ENCODE measurements at regions not wholly inside any gene's neighbourhood (a gene's known extent, or its start where the extent isn't known, plus 50 kb on each side); places are given as distances from the start of the nearest gene placed in this dataset.
"Not testable (repeated sequence)": the region's sequence is repeated elsewhere in the genome, so short reads cannot be mapped to it uniquely, and the experiment has no call there.

DNA sequence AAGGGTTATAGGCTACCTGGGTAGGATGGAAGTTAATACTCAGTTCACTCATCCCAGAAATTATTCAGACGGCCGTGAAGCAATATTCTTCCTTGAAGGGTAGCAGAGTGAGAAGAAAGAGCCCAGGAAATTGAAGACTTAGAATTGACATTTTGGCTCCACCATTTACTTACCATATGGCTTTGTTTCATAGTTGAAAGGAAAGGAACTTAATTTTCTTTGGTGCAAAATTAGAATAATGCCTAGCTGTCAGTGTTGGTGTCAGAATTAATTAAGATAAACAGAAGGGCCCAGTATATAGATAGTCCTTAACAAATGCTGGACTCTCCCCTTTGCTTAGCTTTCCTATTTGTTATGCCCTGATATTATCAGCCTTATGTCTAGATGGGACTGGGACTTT, 263.2 kb downstream of the KCNJ3 start:
- no peak for DNase-seq

DNA sequence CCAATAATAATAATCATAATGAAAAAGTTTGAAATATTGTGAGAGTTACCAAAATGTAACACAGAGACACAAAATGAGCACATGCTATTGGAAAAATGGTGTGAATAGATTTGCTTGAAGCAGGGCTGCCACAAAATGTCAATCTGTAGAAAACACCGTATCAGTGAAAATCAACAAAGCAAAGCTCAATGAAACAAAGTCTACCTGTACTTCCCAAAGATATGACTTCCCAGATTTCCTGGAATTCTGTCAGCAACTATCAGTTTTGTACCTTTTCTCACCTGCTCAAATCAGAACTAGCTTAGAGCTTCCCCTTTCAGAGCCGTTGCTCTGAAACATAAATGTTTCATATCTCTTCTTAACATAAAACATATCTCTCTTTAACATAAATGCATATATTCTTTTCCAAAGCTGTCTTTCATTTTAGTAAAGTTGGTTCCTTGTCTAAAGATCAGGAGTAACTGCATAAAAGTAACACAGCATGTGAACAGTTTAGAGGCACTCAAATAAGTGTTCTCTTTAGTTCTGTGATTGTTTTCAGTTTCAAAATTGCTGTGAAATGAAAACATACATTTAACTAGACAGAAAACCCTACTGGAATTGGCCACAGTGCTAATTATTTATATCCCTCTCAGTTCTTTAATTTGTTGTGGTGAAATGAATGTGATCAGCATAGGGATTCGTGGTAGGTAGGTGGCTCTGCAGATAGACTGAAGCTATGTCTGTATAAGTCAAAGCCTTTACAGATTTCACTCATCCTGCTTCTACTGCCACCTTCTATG, 262.5 kb downstream of the KCNJ3 start:
- DNase-seq = no peak

DNA sequence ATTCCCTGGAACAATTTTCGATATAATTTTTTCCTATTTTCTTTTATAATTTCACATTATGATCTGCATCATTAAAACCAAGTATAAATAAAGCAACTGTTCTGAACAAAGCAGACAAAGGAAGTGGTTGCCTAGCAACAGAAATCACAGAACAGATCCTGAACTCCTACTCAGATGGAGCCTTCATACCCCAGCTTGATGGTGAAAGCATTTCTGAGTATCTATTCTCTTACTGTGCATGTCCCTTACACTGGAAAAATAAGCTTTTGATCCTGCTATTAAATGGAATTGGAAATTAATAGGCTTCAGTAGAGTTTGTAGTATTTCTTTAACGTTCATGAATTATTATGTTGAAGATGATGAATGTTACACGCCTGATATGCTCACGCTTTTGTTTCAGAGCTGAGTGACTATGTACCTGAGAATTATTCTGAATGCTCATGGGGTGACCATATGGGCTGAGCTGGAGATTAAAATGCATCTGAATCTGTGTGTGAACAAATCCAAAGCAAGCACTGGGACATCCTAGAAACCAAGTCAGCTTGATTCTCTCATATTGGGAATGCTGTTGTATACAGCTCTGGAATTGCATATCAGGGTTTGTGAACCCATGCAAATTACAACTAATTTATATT, 254.0 kb downstream of the KCNJ3 start:
- DNase-seq = no peak

DNA sequence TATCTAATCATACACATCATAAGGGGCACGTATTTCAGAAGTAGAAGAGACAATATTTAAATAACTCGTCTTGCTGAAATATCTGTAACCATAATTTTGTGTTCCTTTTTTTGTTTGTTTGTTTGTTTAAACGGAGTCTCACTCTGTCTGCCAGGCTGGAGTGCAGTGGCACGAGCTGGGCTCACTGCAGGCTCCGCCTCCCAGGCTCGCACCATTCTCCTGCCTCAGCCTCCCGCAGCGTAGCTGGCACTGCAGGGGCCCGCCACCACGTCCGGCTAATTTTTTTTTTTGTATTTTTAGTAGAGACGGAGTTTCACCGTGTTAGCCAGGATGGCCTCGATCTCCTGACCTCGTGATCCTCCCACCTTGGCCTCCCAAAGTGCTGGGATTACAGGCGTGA, 248.9 kb downstream of the KCNJ3 start:
- DNase-seq = not testable (repeated sequence)

DNA sequence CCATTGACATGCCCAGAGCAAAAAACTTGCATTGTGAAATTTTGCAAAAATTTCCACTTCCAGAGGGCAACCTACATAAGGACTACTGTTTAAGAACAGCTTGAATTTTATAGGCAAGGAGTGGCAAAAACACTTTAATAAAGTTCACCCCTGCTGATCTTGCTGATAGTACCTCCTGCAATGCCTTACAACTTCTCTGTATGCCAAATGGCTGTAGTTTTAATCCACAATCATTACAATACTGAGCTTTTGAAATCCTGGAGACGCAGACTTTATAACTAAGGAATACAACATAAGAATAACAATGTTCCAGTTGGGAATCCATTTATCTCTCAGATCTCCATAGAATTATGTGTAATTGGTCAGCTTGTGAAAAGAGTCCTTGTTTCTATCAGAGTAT, 247.5 kb downstream of the KCNJ3 start:
- DNase-seq = no peak

DNA sequence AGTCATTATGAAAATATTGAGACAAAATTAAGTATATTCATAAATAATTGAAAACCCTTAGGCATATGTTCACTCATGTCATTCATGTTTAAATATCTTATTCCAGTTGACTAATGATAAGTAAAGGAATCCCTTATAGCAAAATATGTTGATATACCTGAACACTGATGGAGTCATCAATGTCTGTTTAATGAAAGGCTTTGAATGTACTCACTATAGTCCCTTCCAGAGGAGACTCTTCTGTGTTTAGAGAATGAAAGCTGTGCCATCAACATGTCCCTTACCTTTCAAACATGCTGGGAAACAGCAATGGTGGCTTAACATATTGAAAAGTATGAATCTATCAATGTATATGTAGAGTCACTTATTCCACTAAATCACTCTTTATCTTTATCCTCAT, 242.9 kb downstream of the KCNJ3 start:
- DNase-seq = no peak

DNA sequence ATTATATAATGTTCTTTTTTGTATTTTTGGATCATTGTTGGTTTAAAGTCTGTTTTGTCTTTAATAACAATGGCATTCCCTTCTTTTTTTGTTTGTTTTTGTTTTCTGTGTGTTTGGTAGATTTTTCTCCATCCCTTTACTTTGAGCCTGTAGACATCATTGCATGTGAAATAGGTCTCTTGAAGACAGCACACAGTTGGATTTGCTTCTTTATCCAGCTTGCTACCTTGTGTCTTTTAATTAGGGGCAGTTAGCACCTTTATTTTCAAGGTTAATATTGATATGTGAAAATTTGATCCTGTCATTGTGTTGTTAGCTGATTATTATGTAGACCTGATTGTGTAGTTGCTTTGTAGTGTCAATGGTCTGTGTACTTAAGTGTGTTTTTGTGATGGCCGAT, 235.7 kb downstream of the KCNJ3 start:
- DNase-seq = no peak

DNA sequence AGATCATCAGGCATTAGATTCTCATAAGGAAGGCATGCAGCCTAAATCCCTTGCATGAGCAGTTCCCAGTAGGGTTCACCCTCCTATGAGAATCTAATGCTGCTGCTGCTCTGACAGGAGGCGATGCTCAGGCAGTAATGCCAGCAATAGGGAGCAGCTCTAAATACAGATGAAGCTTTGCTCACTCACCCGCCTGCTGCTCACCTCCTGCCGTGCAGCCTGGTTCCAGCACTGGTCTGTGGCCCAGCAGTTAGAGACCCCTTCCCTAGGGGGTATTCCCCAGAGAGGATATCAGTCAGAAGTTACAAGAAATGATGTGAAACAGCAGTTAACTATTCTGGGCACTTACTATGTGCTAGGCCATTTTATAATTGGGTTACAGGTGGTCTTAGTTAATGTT, 226.0 kb downstream of the KCNJ3 start:
- no peak for DNase-seq

DNA sequence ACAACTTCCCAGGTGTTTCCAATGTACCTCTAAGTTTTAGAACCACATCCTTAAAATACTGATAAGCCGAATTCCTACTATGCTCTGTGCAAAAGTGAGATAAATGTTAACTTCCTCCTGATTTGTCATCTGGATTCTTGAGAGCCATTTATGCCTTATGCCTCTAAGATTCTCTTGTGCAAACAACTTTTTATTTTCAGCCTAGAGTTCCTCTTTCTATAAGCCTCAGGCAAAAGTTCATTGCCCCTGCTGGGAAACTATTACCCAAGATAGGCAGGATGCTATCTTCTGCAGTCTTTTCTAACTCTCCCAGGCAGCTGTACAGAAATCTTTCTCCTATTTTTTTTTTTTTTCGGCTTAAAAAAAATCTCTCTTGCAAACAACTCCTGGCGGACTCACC, 216.1 kb downstream of the KCNJ3 start:
- DNase-seq = no peak

DNA sequence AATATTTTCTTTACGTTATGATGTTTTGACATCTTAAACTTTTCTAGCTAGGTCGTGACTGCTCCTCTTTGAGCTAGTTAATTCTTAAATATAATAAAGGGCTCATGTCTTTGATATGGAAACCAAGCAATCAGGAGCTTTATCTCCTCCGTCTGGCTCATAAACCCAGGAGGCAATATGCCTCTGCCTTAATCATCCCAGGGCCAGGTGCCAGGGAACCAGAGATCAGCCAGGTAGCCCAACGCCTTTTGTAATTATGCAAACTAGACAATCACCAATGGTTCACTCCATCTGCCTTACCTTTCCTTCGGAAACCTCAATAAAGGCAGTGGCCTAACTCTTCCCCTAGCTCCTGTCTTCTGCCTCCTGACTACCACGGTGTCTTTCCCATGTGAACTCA, 213.7 kb downstream of the KCNJ3 start:
- no peak for DNase-seq

DNA sequence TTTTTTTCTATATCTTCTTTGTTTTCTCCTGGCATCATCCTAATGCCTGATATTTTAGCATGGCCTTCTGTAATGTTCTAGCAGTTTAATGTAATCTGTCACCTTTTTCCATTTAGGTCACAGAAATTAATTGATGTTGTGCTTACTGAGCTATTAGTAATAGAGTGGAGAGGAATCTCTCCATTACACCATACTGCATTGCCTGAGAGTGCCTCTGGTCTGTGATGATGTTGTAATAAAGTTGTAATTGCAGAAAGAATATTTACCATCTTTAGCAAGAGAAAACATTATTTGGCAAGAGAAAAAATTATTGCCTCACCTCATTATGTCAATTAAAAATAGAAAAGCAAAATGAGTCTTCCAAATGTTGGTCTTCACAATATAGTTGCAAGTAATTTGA, 213.2 kb downstream of the KCNJ3 start:
- no peak for DNase-seq

DNA sequence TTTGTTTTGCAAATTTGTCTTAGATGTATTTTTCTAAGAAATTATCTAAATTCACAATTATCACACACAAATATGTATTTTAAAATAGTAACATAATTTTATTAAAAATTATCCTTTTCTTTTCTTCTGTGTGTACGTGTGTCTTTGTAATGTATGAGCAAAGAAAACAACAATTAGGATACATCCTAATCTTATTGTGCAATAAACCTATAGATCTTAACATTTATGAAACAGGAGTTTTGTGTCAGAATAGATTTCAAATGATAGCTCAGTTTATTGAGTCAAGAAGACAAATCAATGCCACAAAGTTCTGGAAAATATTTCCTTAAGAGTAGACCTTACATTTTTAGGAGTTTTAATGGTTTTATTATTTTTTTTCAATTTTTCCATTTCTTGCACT, 212.2 kb downstream of the KCNJ3 start:
- DNase-seq = no peak

DNA sequence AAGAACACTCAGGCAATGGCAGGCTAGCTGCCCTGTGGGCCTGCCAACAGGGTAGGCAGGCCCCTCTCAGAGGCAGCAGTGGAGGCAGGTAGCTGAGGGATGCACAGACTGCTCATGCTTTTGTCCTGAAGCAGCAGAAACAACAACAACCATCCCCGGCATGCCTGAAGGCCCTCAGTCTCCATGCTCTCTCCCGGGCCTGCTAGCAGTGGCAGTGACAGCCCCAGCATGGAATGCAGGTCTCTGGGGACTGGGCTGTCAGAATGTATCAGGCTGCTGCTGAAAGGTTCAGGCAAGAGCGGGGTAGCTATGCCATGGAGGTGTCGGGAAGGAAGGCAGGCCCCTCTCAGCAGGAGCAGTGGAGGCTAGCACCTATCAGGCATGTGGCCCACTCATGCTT, 209.8 kb downstream of the KCNJ3 start:
- no peak for DNase-seq
